Astrocyte (in vitro differentiated cells and primary cell): ENCODE measurements at regions not wholly inside any gene's neighbourhood (a gene's known extent, or its start where the extent isn't known, plus 50 kb on each side); places are given as distances from the start of the nearest gene placed in this dataset.

ENCODE experiments used
- EZH2 ChIP-seq: IDR thresholded peaks from 2 replicates; pipeline ENCODE4 v1.6.1; 2012; ENCODE audit warnings: mild to moderate bottlenecking, low read length, inconsistent platforms; ENCODE audit not compliant: insufficient read depth
- TF ChIP-seq, protein P1 (sequence below): IDR thresholded peaks from 2 replicates; pipeline ENCODE4 v1.5.1; 2011; ENCODE audit warnings: low read depth, mild to moderate bottlenecking, inconsistent platforms, low read length, moderate library complexity; ENCODE audit not compliant: insufficient read depth

DNA sequence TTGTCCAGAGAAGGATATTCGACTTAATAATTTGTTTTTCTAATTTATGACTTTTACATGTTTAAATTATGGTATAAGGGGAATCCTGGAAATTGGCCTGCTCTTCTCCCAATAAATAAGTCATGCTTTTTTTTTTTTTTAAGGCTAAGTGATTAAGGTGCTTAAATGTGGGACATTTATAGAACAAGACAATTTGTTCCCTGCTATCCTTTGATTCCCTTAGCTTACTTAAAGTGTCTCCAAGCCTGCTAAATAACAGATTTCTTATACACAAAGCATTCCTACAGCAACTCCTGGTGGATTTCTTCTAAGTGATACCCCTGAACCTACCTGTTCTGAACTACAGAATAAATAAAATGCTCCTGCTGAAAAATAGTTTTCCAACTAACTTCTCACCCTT, 233.0 kb upstream of the UGT8 start:
- TF ChIP-seq, protein P1, sequence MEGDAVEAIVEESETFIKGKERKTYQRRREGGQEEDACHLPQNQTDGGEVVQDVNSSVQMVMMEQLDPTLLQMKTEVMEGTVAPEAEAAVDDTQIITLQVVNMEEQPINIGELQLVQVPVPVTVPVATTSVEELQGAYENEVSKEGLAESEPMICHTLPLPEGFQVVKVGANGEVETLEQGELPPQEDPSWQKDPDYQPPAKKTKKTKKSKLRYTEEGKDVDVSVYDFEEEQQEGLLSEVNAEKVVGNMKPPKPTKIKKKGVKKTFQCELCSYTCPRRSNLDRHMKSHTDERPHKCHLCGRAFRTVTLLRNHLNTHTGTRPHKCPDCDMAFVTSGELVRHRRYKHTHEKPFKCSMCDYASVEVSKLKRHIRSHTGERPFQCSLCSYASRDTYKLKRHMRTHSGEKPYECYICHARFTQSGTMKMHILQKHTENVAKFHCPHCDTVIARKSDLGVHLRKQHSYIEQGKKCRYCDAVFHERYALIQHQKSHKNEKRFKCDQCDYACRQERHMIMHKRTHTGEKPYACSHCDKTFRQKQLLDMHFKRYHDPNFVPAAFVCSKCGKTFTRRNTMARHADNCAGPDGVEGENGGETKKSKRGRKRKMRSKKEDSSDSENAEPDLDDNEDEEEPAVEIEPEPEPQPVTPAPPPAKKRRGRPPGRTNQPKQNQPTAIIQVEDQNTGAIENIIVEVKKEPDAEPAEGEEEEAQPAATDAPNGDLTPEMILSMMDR, result no peak
- no peak for TF ChIP-seq EZH2
